GM10266 (cell line): ENCODE measurements at regions not wholly inside any gene's neighbourhood (a gene's known extent, or its start where the extent isn't known, plus 50 kb on each side); places are given as distances from the start of the nearest gene placed in this dataset.

Experiments used
- DNase-seq: peaks from one replicate; pipeline ENCODE4 v3.0.0; 2012; ENCODE audit errors: extremely low spot score
- CTCF ChIP-seq: IDR thresholded peaks from 2 replicates; pipeline ENCODE4 v1.5.1; 2012; ENCODE audit warnings: mild to moderate bottlenecking, low read depth; ENCODE audit not compliant: control insufficient read depth, insufficient read depth; ENCODE audit errors: missing control alignments

- no peak for TF ChIP-seq CTCF
- DNase-seq: no peak
Measured at GRCh38 chr6:169903122-169903521, 151.7 kb downstream of the ERMARD start.

- DNase-seq: no peak
- no peak for TF ChIP-seq CTCF
Measured at GRCh38 chr6:169902604-169903003, 151.2 kb downstream of the ERMARD start.

GRCh38 chr6:169902070-169902469 is 150.6 kb downstream of the ERMARD start:
- TF ChIP-seq CTCF: no peak
- DNase-seq: no peak

GRCh38 chr6:169899481-169900145 is 148.2 kb downstream of the ERMARD start:
- DNase-seq: no peak
- no peak for TF ChIP-seq CTCF

GRCh38 chr6:169898788-169899480 is 147.5 kb downstream of the ERMARD start:
- no peak for TF ChIP-seq CTCF

GRCh38 chr6:169897601-169898358 is 146.4 kb downstream of the ERMARD start:
- DNase-seq: no peak
- TF ChIP-seq CTCF: no peak

More at GRCh38 chr6:169898788-169899480, 147.5 kb downstream of the ERMARD start:
- no peak for DNase-seq
